SU-DHL-6 (cell line): ENCODE measurements at regions not wholly inside any gene's neighbourhood (a gene's known extent, or its start where the extent isn't known, plus 50 kb on each side); places are given as distances from the start of the nearest gene placed in this dataset.

Source experiments
- H2AFZ ChIP-seq: fragments of 200-600 bp; sonication (generic); 2 replicates; pipeline ENCODE4 v1.6.1; 2014; ENCODE audit warnings: low read depth, mild to moderate bottlenecking, moderate library complexity, mixed read lengths, antibody characterized with exemption, low read length; ENCODE audit not compliant: severe bottlenecking
- H3F3A ChIP-seq: fragments of 200-600 bp; shearing (Covaris generic); 2 replicates; pipeline ENCODE4 v1.6.0; 2016; ENCODE audit warnings: antibody characterized with exemption, mild to moderate bottlenecking; ENCODE audit not compliant: insufficient read depth
- H3K27ac ChIP-seq: fragments of 200-600 bp; sonication (generic); 2 replicates; pipeline ENCODE4 v1.5.1; 2016; ENCODE audit warnings: low read depth, mild to moderate bottlenecking, low read length, moderate library complexity, mixed read lengths
- H3K27me3 ChIP-seq: fragments of 200-600 bp; sonication (generic), shearing (Covaris generic); 2 replicates; pipeline ENCODE4 v1.6.0; 2014; ENCODE audit warnings: mild to moderate bottlenecking, low read length
- H3K36me3 ChIP-seq: fragments of 200-600 bp; sonication (generic); 2 replicates; pipeline ENCODE4 v1.6.1; 2014; ENCODE audit warnings: mild to moderate bottlenecking, low read length, mixed read lengths
- H3K4me2 ChIP-seq: fragments of 300-600, 200-600 bp; shearing (Covaris generic), sonication (generic); 2 replicates; pipeline ENCODE4 v1.6.0; 2014; ENCODE audit warnings: low read length, low read depth, mild to moderate bottlenecking; ENCODE audit not compliant: poor library complexity, severe bottlenecking
- H3K4me3 ChIP-seq: fragments of 200-600 bp; sonication (generic); 2 replicates; pipeline ENCODE4 v1.5.1; 2014; ENCODE audit warnings: antibody characterized with exemption, low read length, mild to moderate bottlenecking, mixed read lengths; ENCODE audit not compliant: insufficient read depth, poor library complexity, severe bottlenecking
- H3K79me2 ChIP-seq: fragments of 200-600 bp; sonication (generic); 2 replicates; pipeline ENCODE4 v1.6.1; 2014; ENCODE audit warnings: mild to moderate bottlenecking, low read length, moderate library complexity; ENCODE audit not compliant: insufficient read depth
- H3K9ac ChIP-seq: fragments of 200-600 bp; sonication (generic); 2 replicates; pipeline ENCODE4 v1.7.0; 2014; ENCODE audit warnings: mild to moderate bottlenecking, low read length
- H3K9me2 ChIP-seq: fragments of 200-600 bp; sonication (generic); replicated peaks from 2 replicates; pipeline ENCODE4 v1.6.1; 2014; ENCODE audit warnings: low read length; ENCODE audit not compliant: insufficient read depth
- H3K9me3 ChIP-seq: fragments of 200-600 bp; sonication (generic); 2 replicates; pipeline ENCODE4 v1.6.1; 2014; ENCODE audit warnings: low read length, mixed read lengths; ENCODE audit not compliant: insufficient read depth
- H4K20me1 ChIP-seq: fragments of 200-600 bp; sonication (generic); 2 replicates; pipeline ENCODE4 v1.6.1; 2014; ENCODE audit warnings: low read depth, mild to moderate bottlenecking, antibody characterized with exemption, low read length, moderate library complexity, mixed read lengths
- CTCF ChIP-seq: fragments of 200-600 bp; sonication (generic); IDR thresholded peaks from one replicate; pipeline ENCODE4 v1.5.1; 2017; ENCODE audit warnings: antibody characterized with exemption, mild to moderate bottlenecking, low read length, moderate library complexity; ENCODE audit not compliant: insufficient read depth, poor library complexity, severe bottlenecking
- EZH2phosphoT487 ChIP-seq: fragments of 200-600 bp; sonication (generic), shearing (Covaris generic); conservative IDR thresholded peaks from 2 replicates; pipeline ENCODE4 v1.6.1; 2018; ENCODE audit warnings: mild to moderate bottlenecking, antibody characterized with exemption, low read length, moderate library complexity, mixed read lengths

GRCh38 chr6:137664183-137664582, 170.0 kb upstream of the OLIG3 start:
- no peak for TF ChIP-seq CTCF
- no peaks in the 10 kb centered on the region for H3K27me3 ChIP-seq
- H3K9me2 ChIP-seq: no peaks in the 10 kb centered on the region
- H3F3A ChIP-seq: no peaks in the 10 kb centered on the region
- H3K27ac ChIP-seq: no peak overlapping the region
- H4K20me1 ChIP-seq: no peaks in the 10 kb centered on the region
- no peak overlapping the region for H3K9ac ChIP-seq
- H3K79me2 ChIP-seq: no peaks in the 10 kb centered on the region
- H3K4me3 ChIP-seq: no peak overlapping the region
- no peaks in the 10 kb centered on the region for H3K36me3 ChIP-seq
- H2AFZ ChIP-seq: no peak overlapping the region
- H3K9me3 ChIP-seq: no peaks in the 10 kb centered on the region
- no peak overlapping the region for H3K4me2 ChIP-seq

GRCh38 chr6:137665342-137665934, 171.2 kb upstream of the OLIG3 start:
- H3K9me3 ChIP-seq: no peaks in the 10 kb centered on the region
- H3K4me2 ChIP-seq: no peak overlapping the region
- H3K27ac ChIP-seq: no peak overlapping the region
- TF ChIP-seq EZH2phosphoT487 (no peak), CTCF (no peak)
- no peaks in the 10 kb centered on the region for H3K79me2 ChIP-seq
- H3K27me3 ChIP-seq: no peaks in the 10 kb centered on the region
- no peaks in the 10 kb centered on the region for H3K9me2 ChIP-seq
- H3F3A ChIP-seq: no peaks in the 10 kb centered on the region
- no peak overlapping the region for H3K9ac ChIP-seq
- H4K20me1 ChIP-seq: no peaks in the 10 kb centered on the region
- no peak overlapping the region for H3K4me3 ChIP-seq
- no peaks in the 10 kb centered on the region for H3K36me3 ChIP-seq
- no peak overlapping the region for H2AFZ ChIP-seq

- Histone ChIP-seq H3K9ac (no peak overlapping the region), H3K79me2 (no peaks in the 10 kb centered on the region), H3K36me3 (no peaks in the 10 kb centered on the region), H3K4me2 (no peak overlapping the region), H3K27ac (no peak overlapping the region), H4K20me1 (no peaks in the 10 kb centered on the region), H3K9me2 (no peaks in the 10 kb centered on the region), H2AFZ (no peak overlapping the region), H3K4me3 (no peak overlapping the region), H3K9me3 (no peaks in the 10 kb centered on the region), H3F3A (no peaks in the 10 kb centered on the region), H3K27me3 (no peaks in the 10 kb centered on the region)
- no peak for TF ChIP-seq CTCF
- TF ChIP-seq EZH2phosphoT487: no peak
Observed at GRCh38 chr6:137666202-137666774, 172.1 kb upstream of the OLIG3 start.
